ENCODE measurements at regions not wholly inside any gene's neighbourhood (a gene's known extent, or its start where the extent isn't known, plus 50 kb on each side); places are given as distances from the start of the nearest gene placed in this dataset.

DNA sequence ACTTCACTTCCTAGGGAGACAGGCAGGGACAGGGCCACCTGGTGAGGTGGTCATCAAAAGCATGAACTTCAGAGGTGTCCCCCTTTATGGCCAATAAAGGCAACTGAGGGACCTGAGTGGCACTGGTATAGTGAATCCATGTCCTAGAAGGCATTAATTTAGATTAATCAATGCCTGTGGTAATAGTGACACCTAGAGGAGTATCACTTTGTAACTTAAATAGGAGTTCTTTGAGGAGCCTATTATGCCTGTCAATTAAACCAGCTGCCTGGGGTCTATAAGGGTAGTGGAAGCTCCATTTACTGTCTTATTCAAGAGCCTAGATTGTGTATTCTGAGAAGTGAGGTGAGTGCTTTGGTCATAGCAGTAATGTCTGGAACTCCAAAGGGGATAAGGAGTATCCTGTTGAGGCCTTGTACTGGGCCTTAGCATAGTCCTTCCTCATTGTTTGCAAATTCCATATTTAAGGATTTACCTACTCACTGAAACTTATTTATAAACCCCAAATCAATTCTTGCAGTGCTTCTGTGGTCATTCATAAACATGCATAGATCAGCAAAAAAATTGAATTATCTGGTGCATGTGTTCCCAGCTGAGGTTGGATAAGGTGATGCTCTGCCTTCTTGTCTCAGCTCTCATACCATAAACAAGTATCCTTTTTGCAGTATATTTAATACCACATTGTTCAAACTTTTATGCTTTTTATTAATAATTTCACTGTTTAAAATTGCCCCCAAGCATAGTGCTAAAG is 213.8 kb upstream of the RADX start:
- H3K27me3 ChIP-seq (ENCODE audit: control insufficient read depth, insufficient read depth, low read length): no peaks in the 10 kb centered on the region
- ChIA-PET POLR2A (no interaction called here), CTCF (no interaction called here)
- no peaks in the 10 kb centered on the region for H3K9me3 ChIP-seq (ENCODE audit: control insufficient read depth, insufficient read depth, low read depth, low read length)
- H3K4me3 ChIP-seq (ENCODE audit: low read depth in 2 of 2, low read length in 2 of 2): no peak overlapping the region
- H3K27ac ChIP-seq (ENCODE audit: low read length): no peak overlapping the region
- no peak for DNase-seq (ENCODE audit: low read depth, low spot score)
- TF ChIP-seq POLR2AphosphoS5 (IDR thresholded peaks at IDR 0.05; ENCODE audit: low read depth, low read length) (no peak), SIN3A (IDR thresholded peaks at IDR 0.05; ENCODE audit: borderline replicate concordance, insufficient read depth, low read depth, low read length) (no peak)
- TF ChIP-seq, protein P1, sequence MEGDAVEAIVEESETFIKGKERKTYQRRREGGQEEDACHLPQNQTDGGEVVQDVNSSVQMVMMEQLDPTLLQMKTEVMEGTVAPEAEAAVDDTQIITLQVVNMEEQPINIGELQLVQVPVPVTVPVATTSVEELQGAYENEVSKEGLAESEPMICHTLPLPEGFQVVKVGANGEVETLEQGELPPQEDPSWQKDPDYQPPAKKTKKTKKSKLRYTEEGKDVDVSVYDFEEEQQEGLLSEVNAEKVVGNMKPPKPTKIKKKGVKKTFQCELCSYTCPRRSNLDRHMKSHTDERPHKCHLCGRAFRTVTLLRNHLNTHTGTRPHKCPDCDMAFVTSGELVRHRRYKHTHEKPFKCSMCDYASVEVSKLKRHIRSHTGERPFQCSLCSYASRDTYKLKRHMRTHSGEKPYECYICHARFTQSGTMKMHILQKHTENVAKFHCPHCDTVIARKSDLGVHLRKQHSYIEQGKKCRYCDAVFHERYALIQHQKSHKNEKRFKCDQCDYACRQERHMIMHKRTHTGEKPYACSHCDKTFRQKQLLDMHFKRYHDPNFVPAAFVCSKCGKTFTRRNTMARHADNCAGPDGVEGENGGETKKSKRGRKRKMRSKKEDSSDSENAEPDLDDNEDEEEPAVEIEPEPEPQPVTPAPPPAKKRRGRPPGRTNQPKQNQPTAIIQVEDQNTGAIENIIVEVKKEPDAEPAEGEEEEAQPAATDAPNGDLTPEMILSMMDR (IDR thresholded peaks at IDR 0.05): peak; percentile 48
- TF ChIP-seq, protein P2, sequence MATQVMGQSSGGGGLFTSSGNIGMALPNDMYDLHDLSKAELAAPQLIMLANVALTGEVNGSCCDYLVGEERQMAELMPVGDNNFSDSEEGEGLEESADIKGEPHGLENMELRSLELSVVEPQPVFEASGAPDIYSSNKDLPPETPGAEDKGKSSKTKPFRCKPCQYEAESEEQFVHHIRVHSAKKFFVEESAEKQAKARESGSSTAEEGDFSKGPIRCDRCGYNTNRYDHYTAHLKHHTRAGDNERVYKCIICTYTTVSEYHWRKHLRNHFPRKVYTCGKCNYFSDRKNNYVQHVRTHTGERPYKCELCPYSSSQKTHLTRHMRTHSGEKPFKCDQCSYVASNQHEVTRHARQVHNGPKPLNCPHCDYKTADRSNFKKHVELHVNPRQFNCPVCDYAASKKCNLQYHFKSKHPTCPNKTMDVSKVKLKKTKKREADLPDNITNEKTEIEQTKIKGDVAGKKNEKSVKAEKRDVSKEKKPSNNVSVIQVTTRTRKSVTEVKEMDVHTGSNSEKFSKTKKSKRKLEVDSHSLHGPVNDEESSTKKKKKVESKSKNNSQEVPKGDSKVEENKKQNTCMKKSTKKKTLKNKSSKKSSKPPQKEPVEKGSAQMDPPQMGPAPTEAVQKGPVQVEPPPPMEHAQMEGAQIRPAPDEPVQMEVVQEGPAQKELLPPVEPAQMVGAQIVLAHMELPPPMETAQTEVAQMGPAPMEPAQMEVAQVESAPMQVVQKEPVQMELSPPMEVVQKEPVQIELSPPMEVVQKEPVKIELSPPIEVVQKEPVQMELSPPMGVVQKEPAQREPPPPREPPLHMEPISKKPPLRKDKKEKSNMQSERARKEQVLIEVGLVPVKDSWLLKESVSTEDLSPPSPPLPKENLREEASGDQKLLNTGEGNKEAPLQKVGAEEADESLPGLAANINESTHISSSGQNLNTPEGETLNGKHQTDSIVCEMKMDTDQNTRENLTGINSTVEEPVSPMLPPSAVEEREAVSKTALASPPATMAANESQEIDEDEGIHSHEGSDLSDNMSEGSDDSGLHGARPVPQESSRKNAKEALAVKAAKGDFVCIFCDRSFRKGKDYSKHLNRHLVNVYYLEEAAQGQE (IDR thresholded peaks at IDR 0.05; ENCODE audit: insufficient read depth in 1 of 2, low read depth in 2 of 2, low read length in 1 of 2): no peak
- H3K4me1 ChIP-seq (ENCODE audit: control insufficient read depth, insufficient read depth, low read length): no peaks in the 10 kb centered on the region
- BruUV-seq (replicated peaks): no TSS peak
- ATAC-seq: peak; percentile 77
- in situ Hi-C loops (cut with HindIII; ENCODE audit: low pct_unique_long_range_greater_than_20kb, low sequenced_read_pairs) (no loop called here), intact Hi-C loops (cut with micrococcal nuclease; ENCODE audit: unreplicated experiment) (loop anchor here (10.0 kb wide), 1 partner anchor 223 kb away; no protein-coding TSS in a partner anchor)
- no peaks in the 10 kb centered on the region for H3K36me3 ChIP-seq (ENCODE audit: control insufficient read depth, insufficient read depth, low read length)

DNA sequence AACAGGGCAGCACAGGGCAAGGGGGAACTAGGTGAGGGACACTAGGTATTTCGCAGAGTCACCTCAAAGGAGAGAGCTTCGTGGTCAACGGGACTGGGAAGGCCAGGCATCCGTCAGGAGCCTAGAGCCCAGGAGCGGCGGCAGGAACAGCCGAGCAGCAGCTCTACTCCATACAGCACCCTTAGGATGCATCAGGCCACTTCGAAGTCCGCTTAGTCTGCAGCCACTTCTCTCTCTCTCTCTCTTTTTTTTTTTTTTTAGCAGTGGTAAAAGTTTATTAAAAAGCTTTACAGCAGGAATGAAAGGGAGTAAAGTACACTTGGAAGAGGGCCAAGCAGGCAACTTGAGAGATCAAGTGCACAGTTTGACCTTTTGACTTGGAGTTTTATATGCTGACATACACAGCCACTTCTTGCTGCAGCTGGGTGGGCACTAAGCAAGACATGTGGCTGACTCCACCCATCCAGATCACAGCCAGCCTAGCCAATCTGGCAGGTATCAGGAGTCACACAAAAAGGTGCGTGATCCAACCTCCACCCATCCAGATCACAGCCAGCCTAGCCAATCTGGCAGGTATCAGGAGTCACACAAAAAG is 209.7 kb upstream of the RADX start:
- intact Hi-C loops (cut with micrococcal nuclease; ENCODE audit: unreplicated experiment): no loop called here
- Histone ChIP-seq H3K4me1 (ENCODE audit: control insufficient read depth, insufficient read depth, low read length) (no peaks in the 10 kb centered on the region), H3K4me3 (ENCODE audit: low read depth in 2 of 2, low read length in 2 of 2) (no peak overlapping the region), H3K27ac (ENCODE audit: low read length) (no peak overlapping the region), H3K9me3 (ENCODE audit: control insufficient read depth, insufficient read depth, low read depth, low read length) (no peaks in the 10 kb centered on the region), H3K36me3 (ENCODE audit: control insufficient read depth, insufficient read depth, low read length) (no peaks in the 10 kb centered on the region), H3K27me3 (ENCODE audit: control insufficient read depth, insufficient read depth, low read length) (no peaks in the 10 kb centered on the region)
- ATAC-seq: no peak
- POLR2A ChIA-PET: no interaction called here
- BruUV-seq (replicated peaks): no TSS peak
- in situ Hi-C loops (cut with HindIII; ENCODE audit: low pct_unique_long_range_greater_than_20kb, low sequenced_read_pairs): no loop called here
- CTCF ChIA-PET: no interaction called here
- TF ChIP-seq, protein P1 (IDR thresholded peaks at IDR 0.05): no peak
- TF ChIP-seq POLR2AphosphoS5 (IDR thresholded peaks at IDR 0.05; ENCODE audit: low read depth, low read length) (no peak), SIN3A (IDR thresholded peaks at IDR 0.05; ENCODE audit: borderline replicate concordance, insufficient read depth, low read depth, low read length) (no peak), TCF7L2 (IDR thresholded peaks at IDR 0.05; ENCODE audit: low read depth, low read length) (no peak)
- TF ChIP-seq, protein P2 (IDR thresholded peaks at IDR 0.05; ENCODE audit: insufficient read depth in 1 of 2, low read depth in 2 of 2, low read length in 1 of 2): no peak
- DNase-seq (ENCODE audit: low read depth, low spot score): no peak
